GM12872 (cell line): ENCODE measurements at regions not wholly inside any gene's neighbourhood (a gene's known extent, or its start where the extent isn't known, plus 50 kb on each side); places are given as distances from the start of the nearest gene placed in this dataset.

Source experiments
- TF ChIP-seq, protein P1 (sequence below): IDR thresholded peaks from 3 replicates; pipeline ENCODE4 v1.5.1; 2011; ENCODE audit warnings: low read depth, mild to moderate bottlenecking, low read length, moderate library complexity; ENCODE audit not compliant: insufficient read depth

DNA sequence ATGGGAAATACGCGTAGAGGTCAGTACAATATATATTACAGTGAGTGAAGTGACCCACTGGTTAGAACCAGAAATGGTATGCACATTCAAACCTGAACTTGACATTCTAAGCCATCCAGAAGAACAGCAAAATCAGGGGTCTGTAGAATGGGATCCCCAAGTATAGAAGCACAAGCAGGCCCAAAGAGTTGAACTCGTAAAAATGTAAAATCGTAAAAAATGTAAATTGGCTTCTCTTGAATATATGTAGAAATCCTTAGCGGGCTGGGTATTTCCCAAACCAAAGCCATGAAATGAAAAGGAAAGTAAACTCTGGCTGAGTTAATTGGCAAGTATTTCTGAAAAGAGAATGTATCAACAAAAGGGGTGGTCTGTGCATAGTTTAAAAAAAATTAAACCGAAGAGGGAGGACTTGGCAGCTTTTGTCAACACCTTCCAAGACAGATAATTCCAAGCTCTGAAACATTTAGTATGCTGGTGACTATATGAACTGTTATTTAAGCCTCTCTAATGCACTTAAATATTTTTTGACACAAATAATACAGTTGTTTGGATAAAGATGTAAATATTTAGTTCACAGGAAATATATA lies 1505.6 kb upstream of the FLRT2 start:
- TF ChIP-seq, protein P1, sequence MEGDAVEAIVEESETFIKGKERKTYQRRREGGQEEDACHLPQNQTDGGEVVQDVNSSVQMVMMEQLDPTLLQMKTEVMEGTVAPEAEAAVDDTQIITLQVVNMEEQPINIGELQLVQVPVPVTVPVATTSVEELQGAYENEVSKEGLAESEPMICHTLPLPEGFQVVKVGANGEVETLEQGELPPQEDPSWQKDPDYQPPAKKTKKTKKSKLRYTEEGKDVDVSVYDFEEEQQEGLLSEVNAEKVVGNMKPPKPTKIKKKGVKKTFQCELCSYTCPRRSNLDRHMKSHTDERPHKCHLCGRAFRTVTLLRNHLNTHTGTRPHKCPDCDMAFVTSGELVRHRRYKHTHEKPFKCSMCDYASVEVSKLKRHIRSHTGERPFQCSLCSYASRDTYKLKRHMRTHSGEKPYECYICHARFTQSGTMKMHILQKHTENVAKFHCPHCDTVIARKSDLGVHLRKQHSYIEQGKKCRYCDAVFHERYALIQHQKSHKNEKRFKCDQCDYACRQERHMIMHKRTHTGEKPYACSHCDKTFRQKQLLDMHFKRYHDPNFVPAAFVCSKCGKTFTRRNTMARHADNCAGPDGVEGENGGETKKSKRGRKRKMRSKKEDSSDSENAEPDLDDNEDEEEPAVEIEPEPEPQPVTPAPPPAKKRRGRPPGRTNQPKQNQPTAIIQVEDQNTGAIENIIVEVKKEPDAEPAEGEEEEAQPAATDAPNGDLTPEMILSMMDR = no peak

DNA sequence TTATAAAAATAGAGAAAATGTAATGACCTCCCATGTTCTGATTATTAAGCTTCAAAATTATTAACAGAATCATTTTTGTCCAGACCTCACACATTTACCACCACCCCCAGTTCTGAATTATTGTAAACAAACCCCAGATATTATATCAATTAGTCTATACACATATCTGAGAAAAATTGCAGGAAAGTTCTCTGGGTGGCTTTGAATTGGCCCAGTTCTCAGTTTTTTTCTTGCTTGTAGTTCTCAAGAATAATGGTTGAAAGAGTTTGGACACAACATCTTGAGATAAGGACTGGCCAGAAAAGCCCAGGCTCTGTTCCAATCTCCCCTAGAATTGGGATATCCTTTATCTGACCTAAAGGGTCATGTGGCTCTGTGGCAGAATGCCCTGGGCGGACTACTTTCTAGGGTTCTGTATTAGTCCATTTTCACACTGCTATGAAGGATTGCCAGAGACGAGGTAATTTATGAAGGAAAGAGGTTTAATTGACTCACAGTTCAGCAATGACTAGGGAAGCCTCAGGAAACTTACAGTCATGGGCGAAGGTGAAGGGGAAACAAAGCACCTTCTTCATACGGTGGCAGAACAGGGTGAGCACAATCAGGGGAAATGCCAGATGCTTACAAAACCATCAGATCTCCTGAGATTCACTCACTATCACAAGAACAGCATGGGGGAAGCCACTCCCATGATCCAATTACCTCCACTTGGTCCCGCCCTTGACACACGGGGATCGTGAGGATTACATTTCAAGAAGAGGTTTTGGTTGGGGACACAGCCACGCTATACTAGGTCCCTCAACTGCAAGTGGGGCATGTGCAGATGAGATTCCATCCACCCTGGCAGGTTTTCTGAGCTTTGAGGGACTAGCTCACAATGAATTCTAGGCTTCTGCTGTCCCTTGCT lies 1504.6 kb upstream of the FLRT2 start:
- TF ChIP-seq, protein P1 = no peak

DNA sequence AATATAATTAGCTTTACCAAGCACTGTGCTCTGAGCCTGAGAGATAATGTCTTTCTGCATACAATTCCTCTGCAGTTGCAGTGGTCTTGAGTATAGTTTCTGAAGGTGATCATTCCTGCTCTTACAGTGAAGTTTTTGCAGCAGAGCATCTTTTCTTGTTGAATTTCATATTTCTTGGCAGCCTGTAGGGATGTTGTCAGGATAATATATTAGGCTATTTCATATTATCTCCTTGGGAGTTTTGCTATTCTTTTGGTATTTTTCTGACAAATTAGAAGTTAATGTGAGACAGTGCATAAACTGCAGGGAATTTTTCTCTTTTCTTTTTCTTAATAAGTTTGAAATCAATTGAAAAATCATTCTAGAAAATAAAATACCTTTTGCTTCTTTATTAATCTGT lies 1502.6 kb upstream of the FLRT2 start:
- TF ChIP-seq, protein P1 = no peak

DNA sequence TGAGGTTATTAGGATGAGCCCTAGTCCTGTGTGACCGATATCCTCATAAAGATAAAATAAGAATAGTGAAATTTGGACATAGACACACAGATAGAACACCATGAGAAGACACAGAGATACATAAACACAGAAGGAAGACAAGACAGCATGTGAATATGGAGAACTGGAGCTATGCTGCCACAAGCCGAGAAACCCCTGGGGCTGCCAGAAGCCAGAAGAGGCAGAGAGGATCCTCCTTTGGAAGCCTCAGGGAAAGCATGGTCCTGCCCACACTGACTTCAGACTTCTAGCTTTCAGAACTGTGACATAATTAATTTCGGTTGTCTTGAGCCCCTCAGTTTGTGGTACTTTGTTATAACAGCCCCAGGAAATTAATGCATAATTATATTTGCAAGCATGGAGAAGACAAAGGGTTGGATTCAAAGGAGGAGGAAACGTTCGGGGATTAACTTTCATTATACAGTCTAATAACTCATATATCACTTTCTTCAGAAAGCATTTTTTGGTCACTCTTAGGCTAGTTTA lies 1501.8 kb upstream of the FLRT2 start:
- TF ChIP-seq, protein P1 = no peak

DNA sequence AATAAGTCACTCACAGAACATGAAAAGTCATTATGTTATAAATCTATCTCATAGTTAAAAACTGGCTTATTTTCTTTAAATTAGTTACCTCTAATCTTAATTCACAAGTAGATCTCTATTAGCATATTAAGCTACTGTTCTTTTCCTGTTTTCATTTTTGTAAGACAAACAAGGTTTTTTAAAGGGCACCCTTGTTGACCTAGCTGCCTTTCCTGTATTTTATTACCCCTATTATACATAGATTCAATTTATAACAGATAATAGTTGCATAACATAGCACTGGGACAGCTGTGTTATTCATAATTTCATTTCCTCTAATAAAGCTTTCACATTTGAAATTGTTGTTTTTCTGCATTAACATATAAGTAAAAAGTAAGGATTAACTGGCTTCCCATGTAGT lies 1500.7 kb upstream of the FLRT2 start:
- TF ChIP-seq, protein P1 = no peak

DNA sequence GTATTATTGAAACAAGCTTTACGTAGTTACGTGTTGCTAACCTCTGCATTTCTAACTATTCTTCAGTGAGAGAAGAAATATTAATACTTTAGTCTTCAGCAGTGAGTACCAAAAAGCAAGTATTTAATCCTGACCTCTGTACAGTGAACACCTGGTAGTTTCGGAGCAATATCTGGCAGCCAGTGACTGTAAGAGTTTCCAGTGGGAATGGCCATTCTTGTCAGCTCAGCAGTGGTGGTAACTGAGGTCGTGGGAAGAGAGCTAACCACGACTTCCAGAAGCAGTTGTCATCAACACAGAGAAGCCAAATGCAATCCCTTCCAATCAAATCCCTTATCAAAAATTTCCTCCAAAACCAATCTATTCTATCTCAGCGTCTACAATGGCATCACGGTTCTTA lies 1500.2 kb upstream of the FLRT2 start:
- TF ChIP-seq, protein P1 = no peak

DNA sequence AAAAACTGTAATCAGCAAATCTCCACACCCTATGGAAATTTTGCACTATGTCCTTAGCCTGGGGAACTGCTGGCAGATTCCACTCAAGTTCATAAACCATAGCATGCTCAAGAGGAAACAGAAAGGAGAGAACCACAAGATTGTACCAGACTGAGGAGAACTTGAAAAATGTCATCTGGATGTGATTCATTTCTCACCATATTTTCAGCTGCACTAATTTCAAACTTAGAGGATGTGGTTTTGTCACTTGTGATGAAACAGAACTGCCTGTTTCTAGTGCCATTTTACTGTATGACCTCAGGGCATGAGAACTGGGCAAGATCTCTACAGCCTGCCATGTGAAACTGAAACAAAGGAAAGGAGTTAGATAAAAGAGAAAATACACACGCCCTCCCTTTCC lies 1493.1 kb upstream of the FLRT2 start:
- TF ChIP-seq, protein P1 = no peak
